ENCODE measurements at regions not wholly inside any gene's neighbourhood (a gene's known extent, or its start where the extent isn't known, plus 50 kb on each side); places are given as distances from the start of the nearest gene placed in this dataset.

DNA sequence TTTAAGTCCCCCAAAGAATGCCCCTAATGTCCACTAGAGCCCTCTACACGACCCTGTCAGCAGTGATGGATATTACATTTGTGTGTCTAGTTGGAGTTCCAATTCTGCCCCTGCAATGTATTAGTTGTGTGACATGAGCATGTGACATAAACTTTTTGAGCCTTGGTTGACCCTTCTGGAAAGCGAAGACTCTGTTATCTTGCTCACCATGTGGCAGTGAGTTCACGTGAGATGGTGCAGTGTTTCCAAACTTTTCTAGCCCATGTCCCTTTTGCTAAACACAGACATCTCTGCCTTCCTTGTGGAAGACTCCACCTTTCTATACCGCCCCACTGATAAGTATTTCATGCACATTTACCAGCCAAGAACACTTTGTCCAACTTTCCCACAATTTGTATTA is 87.0 kb upstream of the BOD1 start:
- Mint-ChIP-seq H3K36me3 (no peaks in the 10 kb centered on the region), H3K27ac (no peak overlapping the region), H3K4me3 (no peak overlapping the region), H3K27me3 (ENCODE audit: low read depth in 2 of 2) (no peaks in the 10 kb centered on the region), H3K9me3 (no peaks in the 10 kb centered on the region), H3K4me1 (no peaks in the 10 kb centered on the region)
- TF ChIP-seq, protein P1, sequence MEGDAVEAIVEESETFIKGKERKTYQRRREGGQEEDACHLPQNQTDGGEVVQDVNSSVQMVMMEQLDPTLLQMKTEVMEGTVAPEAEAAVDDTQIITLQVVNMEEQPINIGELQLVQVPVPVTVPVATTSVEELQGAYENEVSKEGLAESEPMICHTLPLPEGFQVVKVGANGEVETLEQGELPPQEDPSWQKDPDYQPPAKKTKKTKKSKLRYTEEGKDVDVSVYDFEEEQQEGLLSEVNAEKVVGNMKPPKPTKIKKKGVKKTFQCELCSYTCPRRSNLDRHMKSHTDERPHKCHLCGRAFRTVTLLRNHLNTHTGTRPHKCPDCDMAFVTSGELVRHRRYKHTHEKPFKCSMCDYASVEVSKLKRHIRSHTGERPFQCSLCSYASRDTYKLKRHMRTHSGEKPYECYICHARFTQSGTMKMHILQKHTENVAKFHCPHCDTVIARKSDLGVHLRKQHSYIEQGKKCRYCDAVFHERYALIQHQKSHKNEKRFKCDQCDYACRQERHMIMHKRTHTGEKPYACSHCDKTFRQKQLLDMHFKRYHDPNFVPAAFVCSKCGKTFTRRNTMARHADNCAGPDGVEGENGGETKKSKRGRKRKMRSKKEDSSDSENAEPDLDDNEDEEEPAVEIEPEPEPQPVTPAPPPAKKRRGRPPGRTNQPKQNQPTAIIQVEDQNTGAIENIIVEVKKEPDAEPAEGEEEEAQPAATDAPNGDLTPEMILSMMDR (IDR thresholded peaks at IDR 0.05): no peak
- Histone ChIP-seq H3K4me3 (ENCODE audit: low read length) (no peak overlapping the region), H3K4me1 (ENCODE audit: control insufficient read depth, insufficient read depth, low read length) (no peaks in the 10 kb centered on the region), H3K36me3 (ENCODE audit: control insufficient read depth, insufficient read depth, low read length) (no peaks in the 10 kb centered on the region), H3K9me3 (ENCODE audit: control insufficient read depth, insufficient read depth, low read length) (no peaks in the 10 kb centered on the region), H3K27ac (ENCODE audit: low read length) (no peak overlapping the region), H3K27me3 (ENCODE audit: control insufficient read depth, insufficient read depth, low read length) (no peaks in the 10 kb centered on the region)
- intact Hi-C loops (cut with micrococcal nuclease): no loop called here
- DNase-seq (no peak), ATAC-seq (no peak)
- 81% methylated on average over 3 of the region's 4 CpGs for WGBS (ENCODE audit: insufficient coverage)

DNA sequence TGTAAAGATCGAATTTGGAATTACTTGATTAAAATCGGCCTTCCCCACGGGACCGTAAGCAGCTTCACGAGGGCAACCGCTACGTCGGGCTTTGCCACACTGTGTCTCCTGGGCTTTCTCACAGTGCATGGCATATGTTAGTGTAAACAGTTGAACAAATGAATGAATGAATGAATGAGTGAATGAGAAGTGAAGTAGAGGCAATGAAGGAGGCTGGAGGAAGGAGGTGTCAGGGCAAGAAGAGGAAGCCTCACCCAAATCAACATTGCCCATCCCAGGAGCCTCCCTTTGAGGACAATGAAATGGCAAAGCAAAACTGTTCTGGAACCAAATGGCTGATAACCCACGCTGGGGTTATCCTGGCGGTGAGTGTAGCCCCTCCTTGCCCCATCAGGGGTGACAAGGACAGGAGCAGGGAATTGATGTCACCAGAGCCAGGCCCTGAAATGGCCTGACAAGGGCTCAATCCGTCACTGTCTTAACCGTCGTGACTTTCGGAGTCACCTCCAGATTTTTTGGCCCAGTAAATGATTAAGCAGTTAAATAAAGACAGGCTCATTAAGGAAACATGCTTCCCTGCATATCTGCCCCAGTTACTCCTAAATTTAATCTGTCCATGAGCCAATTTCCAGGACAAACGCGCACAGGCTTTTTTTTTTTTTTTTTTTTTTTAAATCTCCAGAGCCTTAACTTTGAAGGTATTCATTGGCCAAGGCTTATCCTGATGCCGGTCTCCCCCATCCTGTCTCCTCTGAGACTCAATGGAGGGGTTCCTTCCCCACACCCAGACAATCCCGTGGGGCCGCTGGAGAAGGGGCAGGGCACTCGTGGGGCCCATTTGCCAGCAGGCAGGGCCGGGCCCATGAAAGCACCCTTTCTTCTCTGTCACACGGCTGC is 88.4 kb upstream of the BOD1 start:
- Histone ChIP-seq H3K27me3 (ENCODE audit: control insufficient read depth, insufficient read depth, low read length) (no peaks in the 10 kb centered on the region), H3K4me3 (ENCODE audit: low read length) (no peak overlapping the region), H3K4me1 (ENCODE audit: control insufficient read depth, insufficient read depth, low read length) (no peaks in the 10 kb centered on the region), H3K27ac (ENCODE audit: low read length) (no peak overlapping the region), H3K36me3 (ENCODE audit: control insufficient read depth, insufficient read depth, low read length) (no peaks in the 10 kb centered on the region), H3K9me3 (ENCODE audit: control insufficient read depth, insufficient read depth, low read length) (no peaks in the 10 kb centered on the region)
- ATAC-seq (no peak), DNase-seq (no peak)
- Mint-ChIP-seq H3K27me3 (ENCODE audit: low read depth in 2 of 2) (no peaks in the 10 kb centered on the region), H3K36me3 (no peaks in the 10 kb centered on the region), H3K4me1 (no peaks in the 10 kb centered on the region), H3K9me3 (no peaks in the 10 kb centered on the region), H3K27ac (no peak overlapping the region), H3K4me3 (no peak overlapping the region)
- intact Hi-C loops (cut with micrococcal nuclease): no loop called here
- WGBS (ENCODE audit: insufficient coverage): 92% methylated on average over 22 of the region's 22 CpGs
- TF ChIP-seq, protein P1 (IDR thresholded peaks at IDR 0.05): no peak

DNA sequence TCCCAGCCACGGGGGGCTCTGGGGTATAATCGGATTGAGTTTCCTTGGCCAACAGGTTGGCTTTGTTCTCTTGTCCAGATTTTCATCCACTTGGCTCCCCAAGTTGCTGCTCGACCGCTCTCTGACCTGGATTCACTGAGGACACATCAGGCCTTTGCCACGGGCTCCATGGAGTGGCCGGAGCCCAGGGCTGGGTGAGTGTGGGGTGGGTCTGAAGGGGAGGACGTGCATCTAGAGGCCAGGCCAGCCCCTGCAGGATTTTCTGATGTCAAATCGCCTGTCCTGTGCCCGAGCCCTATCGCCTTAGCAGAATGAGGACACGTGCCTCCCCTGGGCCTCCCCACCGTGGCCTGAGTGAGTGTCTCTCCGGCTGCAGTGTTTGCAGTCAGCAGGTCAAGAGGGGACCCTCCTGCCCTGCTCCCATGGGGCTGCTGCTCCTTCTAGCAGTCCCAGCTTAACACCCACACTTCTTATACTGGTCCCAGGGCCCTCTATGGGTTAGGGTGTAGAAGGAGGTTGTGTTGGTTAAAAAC is 89.1 kb upstream of the BOD1 start:
- Histone ChIP-seq H3K9me3 (ENCODE audit: control insufficient read depth, insufficient read depth, low read length) (no peaks in the 10 kb centered on the region), H3K27me3 (ENCODE audit: control insufficient read depth, insufficient read depth, low read length) (no peaks in the 10 kb centered on the region), H3K4me3 (ENCODE audit: low read length) (no peak overlapping the region), H3K4me1 (ENCODE audit: control insufficient read depth, insufficient read depth, low read length) (no peaks in the 10 kb centered on the region), H3K27ac (ENCODE audit: low read length) (no peak overlapping the region), H3K36me3 (ENCODE audit: control insufficient read depth, insufficient read depth, low read length) (no peaks in the 10 kb centered on the region)
- DNase-seq (no peak), ATAC-seq (no peak)
- no peaks in the 10 kb centered on the region for H3K4me1 Mint-ChIP-seq
- no peaks in the 10 kb centered on the region for H3K36me3 Mint-ChIP-seq
- no peak overlapping the region for H3K27ac Mint-ChIP-seq
- H3K9me3 Mint-ChIP-seq: no peaks in the 10 kb centered on the region
- intact Hi-C loops (cut with micrococcal nuclease): no loop called here
- H3K27me3 Mint-ChIP-seq (ENCODE audit: low read depth in 2 of 2): no peaks in the 10 kb centered on the region
- H3K4me3 Mint-ChIP-seq: no peak overlapping the region
- WGBS (ENCODE audit: insufficient coverage): 91% methylated on average over 13 of the region's 13 CpGs
- TF ChIP-seq, protein P1 (IDR thresholded peaks at IDR 0.05): no peak
